RWPE2 (cell line): ENCODE measurements at regions not wholly inside any gene's neighbourhood (a gene's known extent, or its start where the extent isn't known, plus 50 kb on each side); places are given as distances from the start of the nearest gene placed in this dataset.

Experiments
- ATAC-seq: fragments of 200-7000 bp; cut with Tn5 transposase; 3 replicates; pipeline ENCODE4 v1.9.1; 2021; ENCODE audit warnings: low read depth
- DNase-seq: peaks from one replicate; pipeline ENCODE4 v3.0.0-alpha.2; 2020; ENCODE audit warnings: low spot score
- H3K27ac ChIP-seq: fragments of 450-650 bp; 2 replicates; pipeline ENCODE4 v1.5.1; 2017; ENCODE audit warnings: mild to moderate bottlenecking; ENCODE audit not compliant: poor library complexity, severe bottlenecking
- H3K27me3 ChIP-seq: fragments of 250-450 bp; sonication (Bioruptor Pico); 2 replicates; pipeline ENCODE4 v1.5.1; 2021; ENCODE audit warnings: mild to moderate bottlenecking, moderate library complexity; ENCODE audit not compliant: insufficient read depth, poor library complexity, severe bottlenecking
- H3K36me3 ChIP-seq: fragments of 250-450 bp; sonication (Bioruptor Pico); 2 replicates; pipeline ENCODE4 v1.5.1; 2020; ENCODE audit warnings: low read depth, mild to moderate bottlenecking, moderate library complexity
- H3K4me1 ChIP-seq: fragments of 250-450 bp; sonication (Bioruptor Pico); 2 replicates; pipeline ENCODE4 v1.5.1; 2021; ENCODE audit warnings: mild to moderate bottlenecking, moderate library complexity; ENCODE audit not compliant: insufficient read depth, poor library complexity, severe bottlenecking
- H3K4me3 ChIP-seq: fragments of 250-450 bp; sonication (Bioruptor Pico); 2 replicates; pipeline ENCODE4 v1.5.1; 2021; ENCODE audit warnings: mild to moderate bottlenecking, moderate library complexity; ENCODE audit not compliant: severe bottlenecking
- H3K9me3 ChIP-seq: fragments of 250-450 bp; sonication (Bioruptor Pico); 2 replicates; pipeline ENCODE4 v1.5.1; 2021; ENCODE audit warnings: mild to moderate bottlenecking, moderate library complexity; ENCODE audit not compliant: severe bottlenecking
- TF ChIP-seq, protein P1 (sequence below): fragments of 450-650 bp; IDR thresholded peaks from one replicate; pipeline ENCODE4 v1.5.1; 2017; ENCODE audit warnings: mild to moderate bottlenecking, moderate library complexity; ENCODE audit not compliant: poor library complexity, severe bottlenecking

DNA sequence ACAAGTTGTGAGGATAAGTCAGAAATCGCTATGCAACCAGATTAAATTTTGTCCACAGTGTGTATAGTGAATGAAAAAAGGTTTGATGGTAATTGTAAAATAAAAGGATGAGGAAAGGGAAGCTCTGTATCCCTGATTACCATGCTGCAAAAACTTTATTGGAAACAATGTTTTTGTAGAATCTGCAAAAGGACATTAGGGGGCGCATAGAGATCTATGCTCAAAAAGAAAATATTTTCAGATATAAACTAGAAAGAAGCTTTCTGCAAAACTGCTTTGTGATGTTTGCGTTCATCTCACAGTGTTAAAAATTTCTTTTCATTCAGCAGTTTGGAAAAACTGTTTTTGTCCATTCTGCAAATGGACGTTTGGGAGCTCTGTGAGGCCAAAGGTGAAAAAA is 390.5 kb downstream of the OR4C45 start:
- no peak for ATAC-seq
- H3K27ac ChIP-seq, result no peak overlapping the region
- no peaks in the 10 kb centered on the region for H3K36me3 ChIP-seq
- no peaks in the 10 kb centered on the region for H3K9me3 ChIP-seq
- no peaks in the 10 kb centered on the region for H3K27me3 ChIP-seq
- DNase-seq, result no peak
- no peaks in the 10 kb centered on the region for H3K4me1 ChIP-seq
- TF ChIP-seq, protein P1, sequence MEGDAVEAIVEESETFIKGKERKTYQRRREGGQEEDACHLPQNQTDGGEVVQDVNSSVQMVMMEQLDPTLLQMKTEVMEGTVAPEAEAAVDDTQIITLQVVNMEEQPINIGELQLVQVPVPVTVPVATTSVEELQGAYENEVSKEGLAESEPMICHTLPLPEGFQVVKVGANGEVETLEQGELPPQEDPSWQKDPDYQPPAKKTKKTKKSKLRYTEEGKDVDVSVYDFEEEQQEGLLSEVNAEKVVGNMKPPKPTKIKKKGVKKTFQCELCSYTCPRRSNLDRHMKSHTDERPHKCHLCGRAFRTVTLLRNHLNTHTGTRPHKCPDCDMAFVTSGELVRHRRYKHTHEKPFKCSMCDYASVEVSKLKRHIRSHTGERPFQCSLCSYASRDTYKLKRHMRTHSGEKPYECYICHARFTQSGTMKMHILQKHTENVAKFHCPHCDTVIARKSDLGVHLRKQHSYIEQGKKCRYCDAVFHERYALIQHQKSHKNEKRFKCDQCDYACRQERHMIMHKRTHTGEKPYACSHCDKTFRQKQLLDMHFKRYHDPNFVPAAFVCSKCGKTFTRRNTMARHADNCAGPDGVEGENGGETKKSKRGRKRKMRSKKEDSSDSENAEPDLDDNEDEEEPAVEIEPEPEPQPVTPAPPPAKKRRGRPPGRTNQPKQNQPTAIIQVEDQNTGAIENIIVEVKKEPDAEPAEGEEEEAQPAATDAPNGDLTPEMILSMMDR, result no peak
- no peak overlapping the region for H3K4me3 ChIP-seq
